GM12878 (cell line): ENCODE measurements at regions not wholly inside any gene's neighbourhood (a gene's known extent, or its start where the extent isn't known, plus 50 kb on each side); places are given as distances from the start of the nearest gene placed in this dataset.

Source experiments
- ATAC-seq: fragments of 200-7000 bp; cut with Tn5 transposase; 3 replicates; pipeline ENCODE4 v1.9.1; 2020; ENCODE audit warnings: mild to moderate bottlenecking, moderate library complexity
- BruUV-seq: library from RNA; stranded (reverse); fragments of 400-500 nt; replicated peaks from 2 replicates; lab custom pipeline; 2021; lab: Mats Ljungman, UMichigan
- CTCF ChIA-PET: fragments of 300-600 bp; sonication (Branson Sonifier 250); formaldehyde crosslinking; extraction: SDS; loops from one replicate; lab custom pipeline; 2021; ENCODE audit warnings: inconsistent platforms; lab: Yijun Ruan, JAX
- POLR2A ChIA-PET: fragments of 350-600 bp; formaldehyde crosslinking; extraction: SDS; loops from one replicate; lab custom pipeline; 2021; ENCODE audit warnings: inconsistent platforms; lab: Charles Lee
- RAD21 ChIA-PET: fragments of 300-600 bp; sonication (Branson Sonifier 250); formaldehyde crosslinking; loops from one replicate; lab custom pipeline; 2023; ENCODE audit warnings: antibody characterized with exemption; ENCODE audit not compliant: unreplicated experiment; lab: Charles Lee
- SMC1A ChIA-PET: fragments of 300-600 bp; sonication (Branson Sonifier 250); formaldehyde crosslinking; loops from one replicate; lab custom pipeline; 2023; ENCODE audit not compliant: unreplicated experiment, uncharacterized antibody; lab: Charles Lee
- DNase-seq: peaks from one replicate; pipeline ENCODE4 v3.0.0-alpha.2; 2011; ENCODE audit warnings: low read depth, low spot score
- FAIRE-seq: peaks from 3 replicates; lab custom pipeline; 2011; peaks lifted over from hg19 to GRCh38; lab: Jason Lieb, UNC
- H2AFZ ChIP-seq: 2 replicates; pipeline ENCODE4 v1.6.0; 2011; ENCODE audit warnings: low read depth, low read length, control low read depth; ENCODE audit not compliant: control insufficient read depth
- H3K27ac ChIP-seq: 2 replicates; pipeline ENCODE4 v1.5.1; 2011; ENCODE audit warnings: control low read depth; ENCODE audit not compliant: control insufficient read depth, insufficient read depth
- H3K27me3 ChIP-seq, 2 experiments: replicated peaks in 1 of 2; 2 replicates each; pipeline versions ENCODE4 v1.6.0 to v1.6.1; 2011; ENCODE audit warnings: low read length in 1 of 2; ENCODE audit not compliant: control insufficient read depth in 2 of 2, insufficient read depth in 2 of 2
- H3K36me3 ChIP-seq, 2 experiments: 2 replicates each; pipeline ENCODE4 v1.5.1; 2011; ENCODE audit warnings: low read length in 1 of 2; ENCODE audit not compliant: control insufficient read depth in 2 of 2, insufficient read depth in 2 of 2
- H3K4me1 ChIP-seq: 2 replicates; pipeline ENCODE4 v1.6.1; 2011; ENCODE audit warnings: mild to moderate bottlenecking, low read length, moderate library complexity, mixed read lengths; ENCODE audit not compliant: control insufficient read depth, insufficient read depth
- H3K4me2 ChIP-seq: 2 replicates; pipeline ENCODE4 v1.6.0; 2011; ENCODE audit warnings: control low read depth; ENCODE audit not compliant: control insufficient read depth, insufficient read depth
- H3K4me3 ChIP-seq: fragments of 200-600 bp; sonication (generic); 2 replicates; pipeline ENCODE4 v1.5.1; 2016
- H3K79me2 ChIP-seq: 2 replicates; pipeline ENCODE4 v1.6.0; 2011; ENCODE audit warnings: low read length; ENCODE audit not compliant: control insufficient read depth, insufficient read depth
- H3K9ac ChIP-seq: 2 replicates; pipeline ENCODE4 v1.8.0; 2011; ENCODE audit warnings: low read length, control low read depth, mixed read lengths; ENCODE audit not compliant: control insufficient read depth, insufficient read depth
- H3K9me3 ChIP-seq: replicated peaks from 3 replicates; pipeline ENCODE4 v1.5.1; 2011; ENCODE audit warnings: mild to moderate bottlenecking, low read length; ENCODE audit not compliant: control insufficient read depth, insufficient read depth
- H4K20me1 ChIP-seq: 2 replicates; pipeline ENCODE4 v1.6.0; 2011; ENCODE audit not compliant: control insufficient read depth, insufficient read depth
- CBX3 ChIP-seq: fragments of 200-600 bp; sonication (generic); IDR thresholded peaks from 2 replicates; pipeline ENCODE4 v1.6.1; 2016; ENCODE audit warnings: low read depth, borderline replicate concordance
- CHD4 ChIP-seq: fragments of 200-600 bp; sonication (generic); IDR thresholded peaks from 2 replicates; pipeline ENCODE4 v1.6.1; 2016; ENCODE audit warnings: mild to moderate bottlenecking
- KLF5 ChIP-seq: fragments of 450-650 bp; IDR thresholded peaks from 2 replicates; pipeline ENCODE4 v1.6.1; 2014; ENCODE audit warnings: mild to moderate bottlenecking; ENCODE audit not compliant: partially characterized antibody
- MTA3 ChIP-seq: IDR thresholded peaks from 2 replicates; pipeline ENCODE4 v1.6.1; 2012; ENCODE audit warnings: low read length, inconsistent platforms, borderline replicate concordance
- ZNF274 ChIP-seq: IDR thresholded peaks from one replicate; pipeline ENCODE4 v1.8.0; 2011; ENCODE audit not compliant: insufficient read length, insufficient read depth
- WGBS: methylation state at CpG from one replicate; pipeline ENCODE4 v1.1.6; 2016; ENCODE audit warnings: low lambda C conversion rate; ENCODE audit not compliant: insufficient replicate concordance, insufficient coverage; ENCODE audit errors: missing lambda C conversion rate; 5-methylcytosine and 5-hydroxymethylcytosine counted together
- in situ Hi-C: fragments of 300-500 bp; cut with MboI; formaldehyde crosslinking; loops from 9 replicates; pipeline ENCODE4 v1.14.3; 2018; ENCODE audit warnings: mixed read lengths
- intact Hi-C: fragments of 100-400 bp; cut with micrococcal nuclease; formaldehyde crosslinking; loops from one replicate; pipeline ENCODE4 v1.14.2; 2022; ENCODE audit not compliant: unreplicated experiment
- TF ChIP-seq, protein P1 (sequence below): IDR thresholded peaks from 2 replicates; pipeline ENCODE4 v1.6.1; 2011; ENCODE audit warnings: borderline replicate concordance, low read depth, mild to moderate bottlenecking, moderate library complexity, low read length; ENCODE audit not compliant: insufficient read depth, poor library complexity, severe bottlenecking
- TF ChIP-seq, protein P2 (sequence below): IDR thresholded peaks from 2 replicates; pipeline ENCODE4 v1.6.1; 2011; ENCODE audit warnings: low read depth, low read length, improper control_type of control experiment, borderline replicate concordance

DNA sequence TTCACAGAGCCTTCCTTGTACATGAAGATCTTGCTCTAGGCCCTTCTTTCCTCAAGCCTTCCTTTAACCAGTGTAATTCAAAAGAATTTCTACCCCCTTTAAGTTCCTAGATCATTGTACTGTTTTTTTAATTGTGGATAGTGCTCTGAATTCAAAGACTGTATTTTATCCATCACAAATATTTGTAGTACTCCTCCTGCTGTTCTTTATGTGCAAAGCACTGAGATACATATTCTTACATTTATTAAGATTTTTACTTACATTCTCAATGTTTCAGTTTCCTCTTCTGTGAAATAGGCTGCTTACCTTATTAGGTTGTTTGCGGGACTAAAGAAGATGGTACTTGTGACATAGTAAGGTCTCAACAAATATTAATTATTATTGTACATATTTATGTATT, 168.8 kb upstream of the PDE4B start:
- no peak overlapping the region for H2AFZ ChIP-seq
- H3K4me3 ChIP-seq = no peak overlapping the region
- ChIA-PET CTCF (no interaction called here), SMC1A (interaction anchor here (1.2 kb wide), 1 partner anchor 387 kb away, joined by 4 read pairs; no protein-coding TSS in a partner anchor), POLR2A (no interaction called here), RAD21 (no interaction called here)
- no peaks in the 10 kb centered on the region for H3K36me3 ChIP-seq
- no peak for FAIRE-seq
- DNase-seq = no peak
- 91% methylated on average over 1 of the region's 1 CpG for WGBS
- no peak overlapping the region for H3K4me2 ChIP-seq
- TF ChIP-seq ZNF274 = no peak
- TF ChIP-seq CHD4 = no peak
- TF ChIP-seq, protein P1, sequence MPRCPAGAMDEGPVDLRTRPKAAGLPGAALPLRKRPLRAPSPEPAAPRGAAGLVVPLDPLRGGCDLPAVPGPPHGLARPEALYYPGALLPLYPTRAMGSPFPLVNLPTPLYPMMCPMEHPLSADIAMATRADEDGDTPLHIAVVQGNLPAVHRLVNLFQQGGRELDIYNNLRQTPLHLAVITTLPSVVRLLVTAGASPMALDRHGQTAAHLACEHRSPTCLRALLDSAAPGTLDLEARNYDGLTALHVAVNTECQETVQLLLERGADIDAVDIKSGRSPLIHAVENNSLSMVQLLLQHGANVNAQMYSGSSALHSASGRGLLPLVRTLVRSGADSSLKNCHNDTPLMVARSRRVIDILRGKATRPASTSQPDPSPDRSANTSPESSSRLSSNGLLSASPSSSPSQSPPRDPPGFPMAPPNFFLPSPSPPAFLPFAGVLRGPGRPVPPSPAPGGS = no peak
- TF ChIP-seq CBX3 = no peak
- no peak for TF ChIP-seq KLF5
- no peak for TF ChIP-seq MTA3
- TF ChIP-seq, protein P2, sequence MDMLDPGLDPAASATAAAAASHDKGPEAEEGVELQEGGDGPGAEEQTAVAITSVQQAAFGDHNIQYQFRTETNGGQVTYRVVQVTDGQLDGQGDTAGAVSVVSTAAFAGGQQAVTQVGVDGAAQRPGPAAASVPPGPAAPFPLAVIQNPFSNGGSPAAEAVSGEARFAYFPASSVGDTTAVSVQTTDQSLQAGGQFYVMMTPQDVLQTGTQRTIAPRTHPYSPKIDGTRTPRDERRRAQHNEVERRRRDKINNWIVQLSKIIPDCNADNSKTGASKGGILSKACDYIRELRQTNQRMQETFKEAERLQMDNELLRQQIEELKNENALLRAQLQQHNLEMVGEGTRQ = no peak
- no peaks in the 10 kb centered on the region for H3K79me2 ChIP-seq
- BruUV-seq = no TSS peak
- no peaks in the 10 kb centered on the region for H3K27me3 ChIP-seq
- no peak for ATAC-seq
- in situ Hi-C loops = no loop called here
- intact Hi-C loops = no loop called here
- no peaks in the 10 kb centered on the region for H4K20me1 ChIP-seq
- no peak overlapping the region for H3K27ac ChIP-seq
- no peaks in the 10 kb centered on the region for H3K9me3 ChIP-seq
- H3K4me1 ChIP-seq = no peaks in the 10 kb centered on the region
- no peak overlapping the region for H3K9ac ChIP-seq
